Mesendoderm (in vitro differentiated cells): ENCODE measurements at regions not wholly inside any gene's neighbourhood (a gene's known extent, or its start where the extent isn't known, plus 50 kb on each side); places are given as distances from the start of the nearest gene placed in this dataset.

Experiments
- DNase-seq: peaks from one replicate; pipeline ENCODE4 v3.0.0; 2013
- H2AK5ac ChIP-seq: 2 replicates; pipeline ENCODE4 v1.6.1; 2013; ENCODE audit warnings: low read length, inconsistent platforms
- H2BK120ac ChIP-seq: 2 replicates; pipeline ENCODE4 v1.6.1; 2013; ENCODE audit warnings: low read depth, mild to moderate bottlenecking, low read length, moderate library complexity, mixed read lengths
- H2BK15ac ChIP-seq: replicated peaks from 2 replicates; pipeline ENCODE4 v1.6.1; 2013; ENCODE audit warnings: low read depth, mild to moderate bottlenecking, moderate library complexity
- H2BK5ac ChIP-seq: 2 replicates; pipeline ENCODE4 v1.6.1; 2013; ENCODE audit warnings: low read length, inconsistent platforms
- H3K18ac ChIP-seq: 2 replicates; pipeline ENCODE4 v1.6.1; 2013; ENCODE audit warnings: mild to moderate bottlenecking, low read length, mixed read lengths
- H3K23ac ChIP-seq: one replicate; pipeline ENCODE4 v1.6.1; 2013; ENCODE audit warnings: low read length
- H3K27ac ChIP-seq: 2 replicates; pipeline ENCODE4 v1.5.1; 2013; ENCODE audit warnings: low read depth, mild to moderate bottlenecking, inconsistent platforms, low read length, moderate library complexity
- H3K27me3 ChIP-seq: 2 replicates; pipeline ENCODE4 v1.6.1; 2013; ENCODE audit warnings: low read length, control low read depth, mild to moderate bottlenecking, inconsistent platforms; ENCODE audit not compliant: insufficient read depth, poor library complexity
- H3K36me3 ChIP-seq: 2 replicates; pipeline ENCODE4 v1.6.1; 2013; ENCODE audit warnings: low read length, inconsistent platforms; ENCODE audit not compliant: control insufficient read depth, insufficient read depth
- H3K4ac ChIP-seq: one replicate; pipeline ENCODE4 v1.6.1; 2013; ENCODE audit warnings: low read depth, mild to moderate bottlenecking, low read length, moderate library complexity
- H3K4me1 ChIP-seq: 2 replicates; pipeline ENCODE4 v1.6.1; 2013; ENCODE audit warnings: low read depth, low read length, inconsistent platforms; ENCODE audit not compliant: control insufficient read depth
- H3K4me2 ChIP-seq: 2 replicates; pipeline ENCODE4 v1.6.1; 2013; ENCODE audit warnings: low read length
- H3K4me3 ChIP-seq: 2 replicates; pipeline ENCODE4 v1.5.1; 2013; ENCODE audit warnings: mild to moderate bottlenecking, low read length
- H3K56ac ChIP-seq: one replicate; pipeline ENCODE4 v1.6.1; 2013; ENCODE audit warnings: low read length
- H3K79me1 ChIP-seq: 2 replicates; pipeline ENCODE4 v1.6.1; 2013; ENCODE audit warnings: low read length, inconsistent platforms
- H3K79me2 ChIP-seq: 2 replicates; pipeline ENCODE4 v1.6.1; 2013; ENCODE audit warnings: mild to moderate bottlenecking, low read length; ENCODE audit not compliant: control insufficient read depth, insufficient read depth
- H3K9ac ChIP-seq: 2 replicates; pipeline ENCODE4 v1.6.1; 2013; ENCODE audit warnings: low read length, inconsistent platforms
- H4K5ac ChIP-seq: one replicate; pipeline ENCODE4 v1.6.1; 2013; ENCODE audit warnings: low read length
- H4K8ac ChIP-seq: one replicate; pipeline ENCODE4 v1.6.1; 2013; ENCODE audit warnings: low read depth, mild to moderate bottlenecking, control low read depth, low read length, moderate library complexity
- WGBS: extraction: QIAGEN DNeasy Blood & Tissue Kit; methylation state at CpG from one replicate; pipeline ENCODE4 v1.1.7; 2013; ENCODE audit warnings: low lambda C conversion rate, missing lambda C conversion rate; ENCODE audit not compliant: insufficient coverage; ENCODE audit errors: extremely low coverage; 5-methylcytosine and 5-hydroxymethylcytosine counted together

DNA sequence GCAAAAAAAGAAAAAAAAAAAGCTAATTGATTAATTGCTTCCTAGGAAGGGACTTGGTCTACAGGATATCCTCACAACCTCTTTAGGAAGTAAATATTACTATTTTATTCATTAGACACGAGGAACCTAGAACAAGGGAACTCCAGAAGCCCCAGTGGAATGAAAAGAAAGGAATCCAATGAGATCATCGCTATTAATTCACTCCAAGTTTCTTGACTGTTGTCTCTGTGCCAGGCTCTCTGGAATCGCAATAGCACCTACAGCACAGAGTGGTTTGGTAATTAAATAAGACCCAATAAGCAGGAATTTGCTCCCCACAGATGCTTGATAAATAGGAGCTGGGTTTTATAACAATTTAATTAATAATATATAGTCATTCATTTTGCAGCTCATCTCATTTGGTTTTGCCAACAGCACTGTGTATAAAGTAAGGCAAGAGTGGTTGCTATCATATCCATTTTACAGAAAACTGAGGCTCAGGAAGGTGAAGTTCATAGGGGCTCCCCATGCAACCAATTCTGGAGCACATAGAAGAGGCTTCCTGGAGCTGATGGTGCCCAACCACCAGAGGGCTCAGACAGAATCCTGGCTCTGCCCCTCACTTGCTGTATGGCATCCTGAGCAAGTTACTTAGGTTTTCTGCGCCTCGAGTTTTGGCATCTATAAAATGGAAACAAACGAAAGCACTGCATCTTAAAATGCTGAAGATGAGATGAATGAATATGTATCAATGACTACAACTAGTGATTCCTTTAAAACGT is 420.2 kb downstream of the MED13L start:
- H3K23ac ChIP-seq = no peak overlapping the region
- H3K4me1 ChIP-seq = no peaks in the 10 kb centered on the region
- H3K36me3 ChIP-seq = no peaks in the 10 kb centered on the region
- H3K4me2 ChIP-seq = no peak overlapping the region
- H3K4ac ChIP-seq = no peak overlapping the region
- no CpG with 5 or more reads among the region's 7 CpGs for WGBS
- H3K27ac ChIP-seq = no peak overlapping the region
- H2BK15ac ChIP-seq = no peak overlapping the region
- no peak overlapping the region for H4K8ac ChIP-seq
- DNase-seq = no peak
- no peak overlapping the region for H2BK5ac ChIP-seq
- H3K18ac ChIP-seq = no peak overlapping the region
- no peak overlapping the region for H3K9ac ChIP-seq
- no peaks in the 10 kb centered on the region for H3K79me1 ChIP-seq
- H3K4me3 ChIP-seq = no peak overlapping the region
- no peaks in the 10 kb centered on the region for H3K79me2 ChIP-seq
- H3K27me3 ChIP-seq = no peaks in the 10 kb centered on the region
- no peak overlapping the region for H4K5ac ChIP-seq
- no peak overlapping the region for H3K56ac ChIP-seq
- no peak overlapping the region for H2AK5ac ChIP-seq
- no peak overlapping the region for H2BK120ac ChIP-seq

DNA sequence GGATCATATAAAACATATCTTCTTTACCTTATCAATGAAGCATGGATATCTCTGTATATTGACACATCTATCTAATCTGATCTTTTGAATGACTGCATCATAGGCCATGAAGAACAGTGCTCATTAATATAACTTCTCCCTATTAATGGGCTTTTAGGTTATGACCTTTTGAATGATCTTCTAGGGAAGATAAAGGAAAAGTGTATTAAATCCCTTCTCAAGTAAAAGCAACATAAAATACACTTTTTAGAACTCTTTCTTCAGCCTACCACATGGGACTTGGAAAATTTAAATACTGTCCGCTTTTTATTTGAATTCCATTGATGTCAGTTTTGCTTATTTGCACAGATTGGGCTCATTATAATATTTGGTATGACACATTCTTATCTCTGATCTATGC is 425.4 kb downstream of the MED13L start:
- no peak overlapping the region for H2AK5ac ChIP-seq
- H3K4me2 ChIP-seq = no peak overlapping the region
- H3K9ac ChIP-seq = no peak overlapping the region
- no peaks in the 10 kb centered on the region for H3K27me3 ChIP-seq
- H2BK5ac ChIP-seq = no peak overlapping the region
- no peak for DNase-seq
- no peak overlapping the region for H3K27ac ChIP-seq
- no peak overlapping the region for H3K4me3 ChIP-seq
- no CpG with 5 or more reads among the region's 1 CpG for WGBS
- no peaks in the 10 kb centered on the region for H3K79me1 ChIP-seq
- no peaks in the 10 kb centered on the region for H3K4me1 ChIP-seq
- H3K56ac ChIP-seq = no peak overlapping the region
- H4K8ac ChIP-seq = no peak overlapping the region
- H2BK120ac ChIP-seq = no peak overlapping the region
- no peaks in the 10 kb centered on the region for H3K36me3 ChIP-seq
- no peak overlapping the region for H4K5ac ChIP-seq
- H3K4ac ChIP-seq = no peak overlapping the region
- no peaks in the 10 kb centered on the region for H3K79me2 ChIP-seq
- no peak overlapping the region for H3K23ac ChIP-seq
- H3K18ac ChIP-seq = no peak overlapping the region
- no peak overlapping the region for H2BK15ac ChIP-seq

DNA sequence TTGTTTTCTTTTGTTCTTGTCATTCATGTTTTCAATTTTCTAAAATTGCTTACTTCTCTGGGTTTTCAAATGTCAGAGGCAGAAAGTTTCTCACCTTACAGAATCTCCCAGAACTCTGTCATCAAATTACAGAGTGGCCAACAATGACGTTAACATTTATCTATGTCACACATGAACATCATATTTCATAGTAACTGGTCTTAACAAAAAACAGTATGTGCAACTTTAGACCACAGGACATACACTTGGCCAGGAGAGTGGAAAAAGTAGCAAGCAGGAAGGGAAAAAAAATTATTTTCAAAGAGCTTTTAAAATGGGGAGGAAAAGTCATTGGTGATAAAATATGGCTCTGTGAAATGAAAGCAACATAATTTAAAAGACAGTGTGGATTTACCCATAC is 426.5 kb downstream of the MED13L start:
- Histone ChIP-seq H2BK120ac (no peak overlapping the region), H3K79me2 (no peaks in the 10 kb centered on the region), H3K4me2 (no peak overlapping the region), H3K79me1 (no peaks in the 10 kb centered on the region), H2BK15ac (no peak overlapping the region), H3K9ac (no peak overlapping the region), H3K4me1 (no peaks in the 10 kb centered on the region), H3K18ac (no peak overlapping the region), H3K4me3 (no peak overlapping the region), H4K5ac (no peak overlapping the region), H3K4ac (no peak overlapping the region), H3K23ac (no peak overlapping the region), H2BK5ac (no peak overlapping the region), H2AK5ac (no peak overlapping the region), H3K27ac (no peak overlapping the region), H3K36me3 (no peaks in the 10 kb centered on the region), H3K27me3 (no peaks in the 10 kb centered on the region), H4K8ac (no peak overlapping the region), H3K56ac (no peak overlapping the region)
- no CpG with 5 or more reads among the region's 1 CpG for whole genome bisulfite sequencing
- no peak for DNase-seq

DNA sequence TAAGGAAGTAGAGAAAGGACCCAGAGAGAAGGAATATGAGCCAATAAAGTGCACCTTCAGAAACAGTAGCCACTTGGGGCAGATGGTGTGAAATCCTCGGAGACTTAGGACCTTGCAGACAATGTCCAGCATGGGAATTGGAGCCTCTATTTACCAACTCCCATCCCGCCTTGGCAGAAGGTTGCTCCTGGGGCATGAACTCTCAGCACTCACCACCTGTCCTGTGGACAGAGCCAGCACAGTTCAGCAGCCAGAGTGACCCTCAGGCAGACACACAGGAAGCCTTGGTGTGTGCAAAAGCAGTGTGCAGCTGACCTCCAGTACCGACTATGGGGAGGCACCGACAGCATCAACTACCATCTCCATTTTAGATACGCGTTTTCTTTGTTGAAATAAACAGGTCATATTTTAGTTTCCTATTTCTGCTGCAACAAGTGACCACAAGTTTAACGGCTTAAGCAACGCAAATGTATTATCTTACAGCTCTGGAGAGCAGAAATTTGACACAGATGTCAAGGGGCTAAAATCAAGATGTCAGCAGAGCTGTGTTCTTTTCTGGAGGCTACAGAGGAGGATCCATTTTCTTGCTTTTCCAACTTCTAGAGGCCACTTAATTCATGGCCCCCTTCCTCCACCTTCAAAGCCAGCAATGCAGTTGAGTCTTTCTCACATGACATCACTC is 428.1 kb downstream of the MED13L start:
- no peaks in the 10 kb centered on the region for H3K79me2 ChIP-seq
- no peak overlapping the region for H4K8ac ChIP-seq
- no peak overlapping the region for H2AK5ac ChIP-seq
- H3K9ac ChIP-seq = no peak overlapping the region
- no peak for DNase-seq
- no peak overlapping the region for H2BK120ac ChIP-seq
- H2BK5ac ChIP-seq = no peak overlapping the region
- H3K4me2 ChIP-seq = no peak overlapping the region
- H4K5ac ChIP-seq = no peak overlapping the region
- H3K4ac ChIP-seq = no peak overlapping the region
- H3K27me3 ChIP-seq = no peaks in the 10 kb centered on the region
- H3K36me3 ChIP-seq = no peaks in the 10 kb centered on the region
- H3K27ac ChIP-seq = no peak overlapping the region
- no peak overlapping the region for H3K18ac ChIP-seq
- no CpG with 5 or more reads among the region's 8 CpGs for WGBS
- no peak overlapping the region for H3K23ac ChIP-seq
- H3K56ac ChIP-seq = no peak overlapping the region
- H3K4me3 ChIP-seq = no peak overlapping the region
- no peaks in the 10 kb centered on the region for H3K4me1 ChIP-seq
- no peak overlapping the region for H2BK15ac ChIP-seq
- no peaks in the 10 kb centered on the region for H3K79me1 ChIP-seq

DNA sequence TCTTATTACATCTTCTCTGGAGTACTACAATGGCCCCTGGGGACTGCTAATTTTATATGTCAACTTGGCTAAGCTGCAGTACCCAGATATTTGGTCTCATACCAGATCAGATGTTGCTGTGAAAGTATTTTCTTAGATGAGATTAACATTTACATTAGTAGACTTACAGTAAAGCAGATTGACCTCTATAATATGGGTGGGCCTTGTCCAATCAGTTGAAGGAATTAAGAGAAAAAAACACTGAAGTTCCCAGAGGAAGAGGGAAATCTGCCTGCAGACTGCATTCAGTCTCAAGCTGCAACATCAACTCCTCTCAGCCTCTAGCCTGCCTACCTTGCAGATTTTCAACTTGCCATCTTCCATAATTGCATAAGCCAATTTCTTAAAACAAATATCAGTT is 430.1 kb downstream of the MED13L start:
- Histone ChIP-seq H3K36me3 (no peaks in the 10 kb centered on the region), H3K27ac (no peak overlapping the region), H2AK5ac (no peak overlapping the region), H2BK120ac (no peak overlapping the region), H2BK5ac (no peak overlapping the region), H2BK15ac (no peak overlapping the region), H3K23ac (no peak overlapping the region), H3K9ac (no peak overlapping the region), H3K4ac (no peak overlapping the region), H3K27me3 (no peaks in the 10 kb centered on the region), H4K5ac (no peak overlapping the region), H3K56ac (no peak overlapping the region), H3K79me1 (no peaks in the 10 kb centered on the region), H3K4me3 (no peak overlapping the region), H3K18ac (no peak overlapping the region), H3K4me1 (no peaks in the 10 kb centered on the region), H3K4me2 (no peak overlapping the region), H3K79me2 (no peaks in the 10 kb centered on the region), H4K8ac (no peak overlapping the region)
- no peak for DNase-seq

DNA sequence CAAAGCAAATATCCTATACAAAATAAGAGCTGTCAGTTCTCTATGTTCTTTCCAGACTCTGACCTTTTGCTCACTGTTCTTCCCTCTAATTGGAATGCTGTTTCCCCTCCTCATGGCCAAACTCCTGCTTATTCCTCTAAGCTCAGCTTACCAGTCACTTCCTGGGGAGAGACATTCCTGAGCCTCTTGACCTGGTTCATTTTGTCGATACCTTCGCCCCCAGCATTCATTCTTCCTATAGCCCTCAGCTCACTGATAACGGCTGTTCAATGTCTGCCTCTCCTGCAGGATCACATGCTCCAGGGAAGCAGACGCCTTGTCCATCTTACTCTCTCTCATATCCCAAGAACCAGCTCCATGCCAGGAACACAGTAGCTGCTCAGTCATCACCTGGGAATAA is 431.0 kb downstream of the MED13L start:
- no peaks in the 10 kb centered on the region for H3K36me3 ChIP-seq
- H3K9ac ChIP-seq = no peak overlapping the region
- H4K5ac ChIP-seq = no peak overlapping the region
- no peak overlapping the region for H3K23ac ChIP-seq
- WGBS = no CpG with 5 or more reads among the region's 4 CpGs
- no peak overlapping the region for H2AK5ac ChIP-seq
- peak; percentile 49 for DNase-seq
- H3K18ac ChIP-seq = no peak overlapping the region
- H3K79me2 ChIP-seq = no peaks in the 10 kb centered on the region
- no peaks in the 10 kb centered on the region for H3K4me1 ChIP-seq
- no peaks in the 10 kb centered on the region for H3K27me3 ChIP-seq
- H2BK120ac ChIP-seq = no peak overlapping the region
- H3K4me3 ChIP-seq = no peak overlapping the region
- no peak overlapping the region for H3K4ac ChIP-seq
- no peak overlapping the region for H3K56ac ChIP-seq
- H3K4me2 ChIP-seq = no peak overlapping the region
- H2BK15ac ChIP-seq = no peak overlapping the region
- no peak overlapping the region for H4K8ac ChIP-seq
- H3K79me1 ChIP-seq = no peaks in the 10 kb centered on the region
- no peak overlapping the region for H3K27ac ChIP-seq
- no peak overlapping the region for H2BK5ac ChIP-seq
